Right lobe of liver (tissue), 6 donors: ENCODE measurements at regions not wholly inside any gene's neighbourhood (a gene's known extent, or its start where the extent isn't known, plus 50 kb on each side); places are given as distances from the start of the nearest gene placed in this dataset.

ENCODE experiments used
- ATAC-seq, 4 donors: fragments of 200-7000 bp; cut with Tn5 transposase; one replicate each; pipeline ENCODE4 v1.9.1; 2020; ENCODE audit warnings: mild to moderate bottlenecking in 4 of 4, moderate library complexity in 4 of 4
- DNase-seq, 3 donors: peaks; one replicate each; pipeline ENCODE4 v3.0.0-alpha.2; 2020
- H3K27ac ChIP-seq, 3 donors: fragments of 200-600 bp; one replicate each; pipeline ENCODE4 v1.8.0; 2022
- H3K27me3 ChIP-seq, 2 donors: fragments of 200-600 bp; one replicate each; pipeline ENCODE4 v1.8.0; 2022
- H3K36me3 ChIP-seq, 4 donors: fragments of 200-600 bp; sonication (generic) in 1 of 4; one replicate each; pipeline versions ENCODE4 v1.5.1 to v1.8.0; 2017 to 2022; ENCODE audit warnings: control low read depth in 1 of 4
- H3K4me1 ChIP-seq, 4 donors: fragments of 200-600 bp; sonication (generic) in 1 of 4; one replicate each; pipeline versions ENCODE4 v1.5.1 to v1.8.0; 2017 to 2022; ENCODE audit warnings: control low read depth in 1 of 4
- H3K4me3 ChIP-seq, 3 donors: fragments of 200-600 bp; one replicate each; pipeline ENCODE4 v1.8.0; 2022
- H3K9me3 ChIP-seq, 4 donors: fragments of 200-600 bp; sonication (generic) in 1 of 4; one replicate each; pipeline versions ENCODE4 v1.5.1 to v1.8.0; 2017 to 2022; ENCODE audit warnings: control low read depth in 1 of 4
- POLR2A ChIP-seq: fragments of 450-650 bp; IDR thresholded peaks from one replicate; pipeline ENCODE4 v1.6.1; 2017; ENCODE audit warnings: antibody characterized with exemption, mild to moderate bottlenecking
- WGBS: methylation state at CpG from one replicate; pipeline ENCODE4 v1.1.6; 2018; ENCODE audit warnings: low coverage, low lambda C conversion rate; ENCODE audit not compliant: insufficient coverage; ENCODE audit errors: missing lambda C conversion rate; 5-methylcytosine and 5-hydroxymethylcytosine counted together
- intact Hi-C, 2 donors: fragments of 100-400 bp; cut with DNase I; formaldehyde crosslinking; loops; one replicate each; pipeline versions ENCODE4 v1.11.2 to v1.14.1; 2022
- TF ChIP-seq, protein P1 (sequence below), 4 donors: fragments of 200-600 bp in 3 of 4; fragments of 450-650 bp in 1 of 4; IDR thresholded peaks; one replicate each; pipeline versions ENCODE4 v1.5.1 to v1.8.0; 2016 to 2022; ENCODE audit warnings: antibody characterized with exemption in 4 of 4, mild to moderate bottlenecking in 2 of 4
- donor health status: DM: no; HTN: yes; CAD: no.
- donor health status: DM: no; HTN: no; CAD: no.
- donor health status: DM: no; HTN: no; CAD: no.
- donor health status: DM: no; HTN: yes; CAD: no.
- donor health status: DM: no; HTN: yes; CAD: no.

DNA sequence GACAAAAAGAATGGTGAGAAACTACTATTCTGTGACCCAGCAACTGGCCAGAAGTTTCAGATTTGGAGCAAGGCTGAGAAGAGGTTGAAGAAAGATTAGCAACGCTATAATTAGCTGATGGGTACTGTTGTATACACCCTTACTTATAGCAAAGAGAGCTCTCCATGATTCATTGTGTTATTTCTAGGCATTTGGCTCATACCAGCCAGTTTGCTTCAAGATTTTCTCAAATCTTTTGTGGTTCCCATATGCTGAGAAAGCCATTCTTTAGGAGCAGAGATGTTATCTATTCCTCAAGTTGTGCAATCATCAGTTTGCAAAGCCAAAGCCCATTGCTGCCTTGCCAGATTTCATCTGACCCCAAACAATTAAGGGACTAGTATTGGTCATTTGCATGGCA, 179.4 kb downstream of the ETS1 start:
- WGBS, result 47% methylated on average over 1 of the region's 1 CpG
- ATAC-seq, result peak in 1 of 4 donors; percentile 23
- intact Hi-C loops, result no loop called here

DNA sequence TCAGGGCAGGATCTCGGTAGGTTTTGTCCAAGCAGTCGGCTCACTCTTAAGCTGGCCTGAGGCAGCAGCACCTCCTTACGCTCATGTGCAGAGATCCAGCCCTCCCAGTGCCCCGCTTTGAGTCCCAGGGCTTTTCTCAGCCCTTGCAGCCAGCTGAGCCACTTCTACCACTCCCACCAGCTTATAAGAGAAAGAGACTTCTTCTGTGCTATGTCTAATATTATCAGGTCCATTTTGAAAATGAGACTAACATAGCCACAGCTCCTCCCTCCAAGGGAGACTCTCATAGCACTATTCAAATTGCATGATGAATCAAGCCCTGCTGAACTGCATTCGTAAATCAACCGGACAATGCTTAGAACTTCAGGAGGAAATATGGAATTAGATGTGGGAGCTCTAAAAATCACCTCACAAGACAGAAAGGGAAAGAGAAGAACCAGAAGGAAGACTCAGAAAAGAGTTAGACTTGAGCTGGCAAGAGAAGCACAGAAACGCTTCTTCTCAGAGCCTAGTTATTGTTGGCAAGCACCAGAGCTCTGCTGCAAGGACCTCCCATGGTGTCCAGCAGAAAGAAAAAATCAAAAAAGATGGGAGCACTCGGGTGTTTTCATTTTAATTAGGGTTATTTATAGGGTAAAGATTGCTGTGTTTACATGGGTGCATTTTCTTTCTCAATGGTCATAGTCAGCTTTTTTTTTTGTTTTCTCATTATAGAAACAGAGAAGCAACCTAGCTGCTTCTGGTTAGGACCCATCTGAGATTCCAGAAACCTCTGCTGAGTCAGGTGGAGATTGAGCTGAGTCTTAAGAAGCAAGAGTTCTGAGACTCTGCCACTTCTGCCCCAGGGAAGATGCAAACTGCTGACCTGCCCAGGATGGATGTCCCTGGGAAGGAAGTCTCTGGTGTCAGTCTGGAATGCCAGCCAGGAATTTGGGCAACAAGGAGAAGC, 181.4 kb downstream of the ETS1 start:
- Histone ChIP-seq H3K27ac (no peak overlapping the region), H3K4me1 (no peaks in the 10 kb centered on the region), H3K4me3 (no peak overlapping the region), H3K36me3 (no peaks in the 10 kb centered on the region), H3K9me3 (no peaks in the 10 kb centered on the region), H3K27me3 (no peaks in the 10 kb centered on the region)
- no peak for ATAC-seq
- TF ChIP-seq, protein P1, sequence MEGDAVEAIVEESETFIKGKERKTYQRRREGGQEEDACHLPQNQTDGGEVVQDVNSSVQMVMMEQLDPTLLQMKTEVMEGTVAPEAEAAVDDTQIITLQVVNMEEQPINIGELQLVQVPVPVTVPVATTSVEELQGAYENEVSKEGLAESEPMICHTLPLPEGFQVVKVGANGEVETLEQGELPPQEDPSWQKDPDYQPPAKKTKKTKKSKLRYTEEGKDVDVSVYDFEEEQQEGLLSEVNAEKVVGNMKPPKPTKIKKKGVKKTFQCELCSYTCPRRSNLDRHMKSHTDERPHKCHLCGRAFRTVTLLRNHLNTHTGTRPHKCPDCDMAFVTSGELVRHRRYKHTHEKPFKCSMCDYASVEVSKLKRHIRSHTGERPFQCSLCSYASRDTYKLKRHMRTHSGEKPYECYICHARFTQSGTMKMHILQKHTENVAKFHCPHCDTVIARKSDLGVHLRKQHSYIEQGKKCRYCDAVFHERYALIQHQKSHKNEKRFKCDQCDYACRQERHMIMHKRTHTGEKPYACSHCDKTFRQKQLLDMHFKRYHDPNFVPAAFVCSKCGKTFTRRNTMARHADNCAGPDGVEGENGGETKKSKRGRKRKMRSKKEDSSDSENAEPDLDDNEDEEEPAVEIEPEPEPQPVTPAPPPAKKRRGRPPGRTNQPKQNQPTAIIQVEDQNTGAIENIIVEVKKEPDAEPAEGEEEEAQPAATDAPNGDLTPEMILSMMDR (IDR thresholded peaks at IDR 0.05), result no peak
- TF ChIP-seq POLR2A, result no peak
- 42% methylated on average over 7 of the region's 8 CpGs for WGBS
- DNase-seq, result no peak
- intact Hi-C loops, result no loop called here

More for the DNA sequence above, 179.4 kb downstream of the ETS1 start:
- H3K36me3 ChIP-seq, result no peaks in the 10 kb centered on the region
- H3K4me3 ChIP-seq, result no peak overlapping the region
- H3K27ac ChIP-seq, result no peak overlapping the region
- DNase-seq, result no peak
- no peak for TF ChIP-seq POLR2A
- TF ChIP-seq, protein P1 (IDR thresholded peaks at IDR 0.05), result no peak
- H3K27me3 ChIP-seq, result no peaks in the 10 kb centered on the region
- H3K4me1 ChIP-seq, result no peaks in the 10 kb centered on the region
- H3K9me3 ChIP-seq, result no peaks in the 10 kb centered on the region

DNA sequence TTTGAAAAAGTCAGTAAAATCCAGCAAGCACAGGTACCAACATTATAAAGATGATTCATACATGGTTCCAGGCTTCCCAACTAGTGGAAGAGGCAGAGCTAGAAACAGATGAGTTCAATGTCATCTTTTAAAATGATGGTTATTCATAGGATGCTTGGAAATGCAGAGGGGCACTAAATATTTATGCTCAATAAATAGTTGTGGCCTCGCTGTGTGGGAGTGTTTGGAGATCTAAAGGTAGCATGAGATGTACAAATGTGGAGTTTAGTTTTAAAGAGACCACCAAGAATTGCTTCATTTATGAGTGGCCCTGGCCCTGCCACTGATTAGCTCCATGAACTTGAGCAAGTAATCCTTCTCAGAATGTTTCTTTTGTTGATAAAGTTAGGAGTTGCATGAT, 182.2 kb downstream of the ETS1 start:
- intact Hi-C loops, result no loop called here
- TF ChIP-seq, protein P1 (IDR thresholded peaks at IDR 0.05), result no peak
- TF ChIP-seq POLR2A, result no peak
- Histone ChIP-seq H3K27ac (no peak overlapping the region), H3K9me3 (no peaks in the 10 kb centered on the region), H3K36me3 (no peaks in the 10 kb centered on the region), H3K27me3 (no peaks in the 10 kb centered on the region), H3K4me1 (no peaks in the 10 kb centered on the region), H3K4me3 (no peak overlapping the region)
- no peak for DNase-seq
- ATAC-seq, result no peak
- 88% methylated on average over 1 of the region's 1 CpG for WGBS

DNA sequence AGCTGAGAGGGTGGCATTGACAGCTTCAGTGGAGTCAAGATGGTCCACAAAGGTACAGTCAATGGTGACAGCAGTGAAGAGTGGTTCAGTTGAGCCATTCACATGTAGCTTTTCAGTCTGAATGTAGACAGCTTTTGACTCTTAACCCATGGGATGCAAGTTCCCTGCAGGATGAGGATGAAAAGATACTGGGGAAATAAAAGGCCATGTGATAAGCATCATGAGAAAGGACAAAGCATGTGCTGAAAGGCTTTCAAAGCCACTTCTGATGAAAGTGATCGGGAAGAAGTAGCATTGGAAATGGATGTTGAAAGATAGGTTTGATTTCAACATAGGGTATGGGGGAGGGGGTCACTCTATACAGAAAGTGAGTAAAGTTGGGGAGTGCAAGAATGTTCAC, 182.9 kb downstream of the ETS1 start:
- intact Hi-C loops, result no loop called here
- H3K36me3 ChIP-seq, result no peaks in the 10 kb centered on the region
- 62% methylated on average over 1 of the region's 1 CpG for WGBS
- no peaks in the 10 kb centered on the region for H3K27me3 ChIP-seq
- no peaks in the 10 kb centered on the region for H3K4me1 ChIP-seq
- ATAC-seq, result no peak
- H3K4me3 ChIP-seq, result no peak overlapping the region
- no peak overlapping the region for H3K27ac ChIP-seq
- TF ChIP-seq POLR2A, result no peak
- TF ChIP-seq, protein P1 (IDR thresholded peaks at IDR 0.05), result no peak
- no peaks in the 10 kb centered on the region for H3K9me3 ChIP-seq
- DNase-seq, result no peak
